ENCODE measurements at regions not wholly inside any gene's neighbourhood (a gene's known extent, or its start where the extent isn't known, plus 50 kb on each side); places are given as distances from the start of the nearest gene placed in this dataset.

DNA sequence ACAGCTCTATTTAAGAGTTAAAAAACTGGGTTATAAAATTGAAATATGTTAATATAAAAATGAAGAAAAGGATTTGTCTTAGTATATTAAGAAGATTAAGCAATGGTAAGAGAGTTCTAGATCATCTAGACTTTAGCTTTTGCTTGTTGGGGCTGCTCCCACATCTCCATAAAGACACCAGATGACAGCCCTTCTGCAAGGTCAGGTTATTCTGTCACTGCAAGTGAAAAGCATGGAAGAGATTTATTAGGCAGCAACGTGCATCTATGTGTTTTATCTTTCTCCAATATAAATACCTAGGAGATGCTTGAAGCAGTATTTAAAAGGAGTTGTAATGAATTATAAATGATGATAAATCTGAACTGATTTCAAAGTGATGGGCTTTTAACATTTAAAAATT is 1560.4 kb downstream of the AMY1C start:
- no peaks in the 10 kb centered on the region for H3K27me3 Mint-ChIP-seq
- DNase-seq = no peak
- no peak for ATAC-seq
- H3K9me3 Mint-ChIP-seq = no peaks in the 10 kb centered on the region
- no peaks in the 10 kb centered on the region for H3K36me3 Mint-ChIP-seq (ENCODE audit: low read depth)
- H3K4me1 Mint-ChIP-seq = no peaks in the 10 kb centered on the region
- H3K4me3 Mint-ChIP-seq = no peak overlapping the region
- no peak overlapping the region for H3K27ac Mint-ChIP-seq

DNA sequence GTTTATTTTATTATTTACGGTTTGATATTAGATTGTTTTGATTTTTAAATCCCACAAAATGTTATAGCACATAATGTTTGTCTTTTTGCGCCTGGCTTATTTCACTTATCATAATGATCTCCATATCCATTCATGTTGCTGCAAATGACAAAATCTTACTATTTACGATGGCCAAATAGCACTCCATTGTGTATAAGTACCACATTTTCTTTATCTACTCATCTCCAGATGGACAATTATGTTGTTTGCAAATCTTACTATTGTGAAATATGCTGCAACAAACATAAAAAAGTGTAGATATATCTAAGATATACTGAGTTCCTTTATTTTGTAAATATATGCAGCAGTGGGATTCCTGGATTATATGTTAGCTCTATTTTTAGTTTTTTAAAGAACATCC is 1568.3 kb downstream of the AMY1C start:
- no peaks in the 10 kb centered on the region for H3K4me1 Mint-ChIP-seq
- H3K4me3 Mint-ChIP-seq = no peak overlapping the region
- DNase-seq = no peak
- no peak overlapping the region for H3K27ac Mint-ChIP-seq
- no peaks in the 10 kb centered on the region for H3K27me3 Mint-ChIP-seq
- ATAC-seq = no peak
- no peaks in the 10 kb centered on the region for H3K36me3 Mint-ChIP-seq (ENCODE audit: low read depth)
- peaks cover 20% of the 10 kb centered on the region for H3K9me3 Mint-ChIP-seq

DNA sequence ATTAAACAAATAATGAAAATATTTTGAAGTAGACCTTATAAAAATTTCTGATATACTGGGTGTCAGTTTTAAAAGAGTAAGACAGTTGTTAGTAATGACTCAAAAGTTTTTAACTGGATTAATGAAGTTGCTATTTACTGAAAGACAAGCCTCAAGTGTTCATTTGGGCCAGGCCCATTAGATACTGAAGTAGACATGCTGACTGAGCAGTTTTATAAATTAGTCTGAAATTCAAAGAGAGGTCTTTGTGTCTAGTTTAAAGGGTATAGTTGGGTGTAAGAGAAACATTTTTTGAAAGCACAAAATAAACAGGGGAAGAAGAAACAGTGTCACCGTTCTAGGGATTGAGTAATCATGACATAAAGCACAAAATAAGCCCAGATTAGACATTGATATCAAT is 1577.2 kb downstream of the AMY1C start:
- Mint-ChIP-seq H3K27me3 (no peaks in the 10 kb centered on the region), H3K36me3 (ENCODE audit: low read depth) (no peaks in the 10 kb centered on the region), H3K4me3 (no peak overlapping the region), H3K27ac (no peak overlapping the region), H3K9me3 (peaks cover 24% of the 10 kb centered on the region), H3K4me1 (no peaks in the 10 kb centered on the region)
- DNase-seq (no peak), ATAC-seq (no peak)

GRCh38 chr1:105337420-105337819 is 1587.7 kb downstream of the AMY1C start:
- H3K4me3 Mint-ChIP-seq = no peak overlapping the region
- H3K27me3 Mint-ChIP-seq = no peaks in the 10 kb centered on the region
- no peak for DNase-seq
- H3K27ac Mint-ChIP-seq = no peak overlapping the region
- no peaks in the 10 kb centered on the region for H3K36me3 Mint-ChIP-seq (ENCODE audit: low read depth)
- peaks cover 14% of the 10 kb centered on the region for H3K9me3 Mint-ChIP-seq
- no peak for ATAC-seq
- no peaks in the 10 kb centered on the region for H3K4me1 Mint-ChIP-seq

- Mint-ChIP-seq H3K36me3 (ENCODE audit: low read depth) (no peaks in the 10 kb centered on the region), H3K4me1 (no peaks in the 10 kb centered on the region), H3K27me3 (no peaks in the 10 kb centered on the region), H3K4me3 (no peak overlapping the region), H3K27ac (no peak overlapping the region), H3K9me3 (peaks cover 19% of the 10 kb centered on the region)
- ATAC-seq (no peak), DNase-seq (no peak)
Observed at GRCh38 chr1:105343317-105343716, 1593.6 kb downstream of the AMY1C start.

GRCh38 chr1:105359457-105359856 is 1609.8 kb downstream of the AMY1C start:
- H3K9me3 Mint-ChIP-seq = peaks cover 8% of the 10 kb centered on the region

DNA sequence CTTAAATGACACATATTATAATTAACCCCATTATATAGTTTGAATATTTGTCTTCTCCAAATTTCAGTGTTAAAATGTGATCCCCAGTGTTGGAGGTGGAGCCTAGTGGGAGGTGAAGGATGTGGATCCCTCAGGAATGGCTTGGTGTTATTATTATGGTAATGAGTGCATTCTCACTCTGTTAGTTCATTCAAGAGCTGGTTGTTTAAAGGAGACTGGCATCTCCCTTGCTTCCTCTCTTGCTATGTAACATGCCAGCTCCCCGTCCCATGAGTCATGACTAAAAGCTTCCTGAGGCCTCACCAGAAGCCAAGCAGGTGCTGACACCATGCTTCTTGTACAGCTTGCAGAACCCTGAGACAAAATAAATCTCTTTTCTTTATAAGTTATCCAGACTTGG is 1612.7 kb downstream of the AMY1C start:
- Mint-ChIP-seq H3K36me3 (ENCODE audit: low read depth) (no peaks in the 10 kb centered on the region), H3K4me3 (no peak overlapping the region), H3K27me3 (no peaks in the 10 kb centered on the region), H3K4me1 (no peaks in the 10 kb centered on the region), H3K9me3 (peaks cover 16% of the 10 kb centered on the region), H3K27ac (no peak overlapping the region)
- ATAC-seq = no peak
- DNase-seq = no peak

More at GRCh38 chr1:105359457-105359856, 1609.8 kb downstream of the AMY1C start:
- ATAC-seq (no peak), DNase-seq (no peak)
- Mint-ChIP-seq H3K27ac (no peak overlapping the region), H3K36me3 (ENCODE audit: low read depth) (no peaks in the 10 kb centered on the region), H3K4me1 (no peaks in the 10 kb centered on the region), H3K4me3 (no peak overlapping the region), H3K27me3 (no peaks in the 10 kb centered on the region)

GRCh38 chr1:105368446-105368845 is 1618.7 kb downstream of the AMY1C start:
- H3K4me3 Mint-ChIP-seq = no peak overlapping the region
- DNase-seq (no peak), ATAC-seq (no peak)
- H3K4me1 Mint-ChIP-seq = no peaks in the 10 kb centered on the region
- H3K36me3 Mint-ChIP-seq (ENCODE audit: low read depth) = no peaks in the 10 kb centered on the region
- no peak overlapping the region for H3K27ac Mint-ChIP-seq
- H3K9me3 Mint-ChIP-seq = peaks cover 10% of the 10 kb centered on the region
- H3K27me3 Mint-ChIP-seq = no peaks in the 10 kb centered on the region

DNA sequence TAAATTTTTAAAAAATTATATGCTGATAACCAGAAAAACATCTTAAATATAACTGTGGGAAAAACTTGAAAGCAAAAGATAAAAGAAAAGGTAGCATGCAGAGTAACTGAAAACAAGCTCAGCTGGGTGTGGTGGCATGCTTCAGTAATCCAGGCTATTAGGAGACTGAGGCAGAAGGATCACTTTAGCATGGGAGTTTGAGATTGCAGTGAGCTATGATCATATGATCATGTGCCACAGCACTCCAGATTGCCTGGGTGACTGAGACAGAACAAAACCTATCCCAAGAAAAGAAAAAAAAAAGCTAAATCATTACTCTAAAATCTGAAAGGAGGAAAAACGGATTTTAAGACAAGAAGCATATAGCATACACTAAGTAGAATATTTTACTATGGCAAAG is 1624.0 kb downstream of the AMY1C start:
- Mint-ChIP-seq H3K27ac (no peak overlapping the region), H3K36me3 (ENCODE audit: low read depth) (no peaks in the 10 kb centered on the region), H3K4me3 (no peak overlapping the region), H3K4me1 (no peaks in the 10 kb centered on the region), H3K27me3 (no peaks in the 10 kb centered on the region), H3K9me3 (peaks cover 9% of the 10 kb centered on the region)
- ATAC-seq (no peak), DNase-seq (no peak)

- H3K4me1 Mint-ChIP-seq = no peaks in the 10 kb centered on the region
- H3K9me3 Mint-ChIP-seq = peaks cover 35% of the 10 kb centered on the region
- no peak for ATAC-seq
- no peaks in the 10 kb centered on the region for H3K36me3 Mint-ChIP-seq (ENCODE audit: low read depth)
- no peaks in the 10 kb centered on the region for H3K27me3 Mint-ChIP-seq
- no peak for DNase-seq
- no peak overlapping the region for H3K27ac Mint-ChIP-seq
- H3K4me3 Mint-ChIP-seq = no peak overlapping the region
Observed at GRCh38 chr1:105386489-105386888, 1636.8 kb downstream of the AMY1C start.

DNA sequence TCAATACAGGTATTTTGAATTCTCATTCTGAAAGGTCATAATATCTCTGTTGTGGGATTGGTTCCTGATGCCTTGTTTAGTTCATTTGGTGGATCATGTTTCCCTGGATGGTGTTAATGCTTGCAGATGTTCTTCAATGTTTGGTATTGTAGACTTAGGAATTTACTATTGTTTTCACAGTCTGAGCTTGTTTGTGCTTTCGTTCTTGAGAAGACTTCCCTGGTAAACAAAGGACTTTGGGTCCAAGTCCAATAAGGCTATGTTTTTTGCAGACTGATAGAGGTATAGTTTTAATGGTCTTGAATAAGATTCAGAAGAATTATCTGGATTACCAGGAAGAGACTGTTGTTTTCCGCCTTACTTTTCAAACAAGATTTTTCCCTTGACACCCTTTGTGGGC is 1646.3 kb downstream of the AMY1C start:
- Mint-ChIP-seq H3K4me1 (no peaks in the 10 kb centered on the region), H3K27me3 (no peaks in the 10 kb centered on the region), H3K27ac (no peak overlapping the region), H3K36me3 (ENCODE audit: low read depth) (no peaks in the 10 kb centered on the region), H3K4me3 (no peak overlapping the region), H3K9me3 (peaks cover 21% of the 10 kb centered on the region)
- no peak for DNase-seq
- no peak for ATAC-seq

- H3K9me3 Mint-ChIP-seq = peaks cover 16% of the 10 kb centered on the region
- no peaks in the 10 kb centered on the region for H3K4me1 Mint-ChIP-seq
- ATAC-seq = no peak
- no peak for DNase-seq
- H3K27ac Mint-ChIP-seq = no peak overlapping the region
- H3K27me3 Mint-ChIP-seq = no peaks in the 10 kb centered on the region
- no peak overlapping the region for H3K4me3 Mint-ChIP-seq
- H3K36me3 Mint-ChIP-seq (ENCODE audit: low read depth) = no peaks in the 10 kb centered on the region
Observed at GRCh38 chr1:105398909-105399308, 1649.2 kb downstream of the AMY1C start.

- Mint-ChIP-seq H3K9me3 (peaks cover 16% of the 10 kb centered on the region), H3K4me1 (no peaks in the 10 kb centered on the region)
- DNase-seq = no peak
Observed at GRCh38 chr1:105399716-105400115, 1650.0 kb downstream of the AMY1C start.

DNA sequence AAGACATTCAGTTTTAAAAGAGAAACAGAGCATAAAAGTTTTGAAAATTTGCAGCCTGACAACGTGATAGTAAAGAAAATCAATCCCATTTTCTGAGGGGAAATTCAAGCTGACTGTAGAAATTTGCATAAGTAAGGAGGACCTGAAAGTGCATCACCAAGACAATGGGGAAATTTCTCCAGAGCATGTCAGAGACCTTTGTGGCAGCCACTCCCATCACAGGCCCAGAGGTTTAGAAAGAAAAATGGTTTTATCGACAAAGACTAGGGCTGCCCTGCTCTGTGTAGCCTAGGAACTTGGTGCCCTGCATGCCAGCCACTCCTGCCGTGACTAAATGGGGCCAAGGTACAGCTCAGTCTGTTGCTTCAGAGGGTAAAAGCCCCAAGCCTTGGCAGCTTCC is 1640.2 kb upstream of the PRMT6 start:
- ATAC-seq (no peak), DNase-seq (no peak)
- Mint-ChIP-seq H3K9me3 (peaks cover 43% of the 10 kb centered on the region), H3K27me3 (no peaks in the 10 kb centered on the region), H3K36me3 (ENCODE audit: low read depth) (no peaks in the 10 kb centered on the region), H3K27ac (no peak overlapping the region), H3K4me1 (no peaks in the 10 kb centered on the region), H3K4me3 (no peak overlapping the region)

More at GRCh38 chr1:105399716-105400115, 1650.0 kb downstream of the AMY1C start:
- Mint-ChIP-seq H3K27me3 (no peaks in the 10 kb centered on the region), H3K27ac (no peak overlapping the region), H3K36me3 (ENCODE audit: low read depth) (no peaks in the 10 kb centered on the region), H3K4me3 (no peak overlapping the region)
- no peak for ATAC-seq

- Mint-ChIP-seq H3K27me3 (no peaks in the 10 kb centered on the region), H3K4me3 (no peak overlapping the region)
Observed at GRCh38 chr1:105419030-105419429, 1637.4 kb upstream of the PRMT6 start.

GRCh38 chr1:105427543-105427942 is 1628.9 kb upstream of the PRMT6 start:
- H3K36me3 Mint-ChIP-seq (ENCODE audit: low read depth) = no peaks in the 10 kb centered on the region
- ATAC-seq = no peak
- H3K27ac Mint-ChIP-seq = no peak overlapping the region
- H3K27me3 Mint-ChIP-seq = no peaks in the 10 kb centered on the region
- no peaks in the 10 kb centered on the region for H3K4me1 Mint-ChIP-seq
- H3K9me3 Mint-ChIP-seq = peaks cover 5% of the 10 kb centered on the region
- DNase-seq = no peak
- no peak overlapping the region for H3K4me3 Mint-ChIP-seq

More at GRCh38 chr1:105419030-105419429, 1637.4 kb upstream of the PRMT6 start:
- Mint-ChIP-seq H3K4me1 (no peaks in the 10 kb centered on the region), H3K36me3 (ENCODE audit: low read depth) (no peaks in the 10 kb centered on the region), H3K27ac (no peak overlapping the region), H3K9me3 (peaks cover 27% of the 10 kb centered on the region)
- no peak for ATAC-seq
- no peak for DNase-seq
